A549 (cell line): ENCODE measurements at regions not wholly inside any gene's neighbourhood (a gene's known extent, or its start where the extent isn't known, plus 50 kb on each side); places are given as distances from the start of the nearest gene placed in this dataset.

Source experiments
- ATAC-seq, 2 experiments: fragments of 200-7000 bp in 1 of 2; fragments of >200 bp in 1 of 2; cut with Nextera tagmentation in 1 of 2; cut with Tn5 transposase in 1 of 2; 3 replicates each; pipeline versions ENCODE4 v1.8.0 to v1.9.1; 2018 to 2020; ENCODE audit warnings: mild to moderate bottlenecking in 1 of 2, moderate library complexity in 1 of 2
- CTCF ChIA-PET: fragments of 300-600 bp; sonication (Branson Sonifier 250); formaldehyde crosslinking; extraction: SDS; loops from one replicate; lab custom pipeline; 2021; ENCODE audit warnings: antibody characterized with exemption, inconsistent platforms; lab: Yijun Ruan, JAX
- POLR2A ChIA-PET: fragments of 350-600 bp; formaldehyde crosslinking; extraction: SDS; loops from one replicate; lab custom pipeline; 2021; ENCODE audit warnings: antibody characterized with exemption, inconsistent platforms; lab: Yijun Ruan, JAX
- DNase-seq, 2 experiments: peaks; one replicate each; pipeline versions ENCODE4 v3.0.0 to v3.0.0-alpha.2; 2011 to 2016; ENCODE audit warnings: low read depth in 1 of 2, low spot score in 1 of 2
- FAIRE-seq: peaks from 2 replicates; lab custom pipeline; 2011; peaks lifted over from hg19 to GRCh38; lab: Jason Lieb, UNC
- H3K27ac ChIP-seq, 2 experiments: fragments of >200 bp; sonication (Bioruptor Twin); formaldehyde crosslinking; 3 replicates each; pipeline ENCODE4 v1.5.1; 2016 to 2017
- H3K4me1 ChIP-seq: fragments of >200 bp; sonication (Bioruptor Twin); formaldehyde crosslinking; 3 replicates; pipeline ENCODE4 v1.6.1; 2016
- H3K4me2 ChIP-seq: fragments of >200 bp; sonication (Bioruptor Twin); formaldehyde crosslinking; 3 replicates; pipeline ENCODE4 v1.6.1; 2016
- H3K4me3 ChIP-seq: fragments of >200 bp; sonication (Bioruptor Twin); formaldehyde crosslinking; 3 replicates; pipeline ENCODE4 v1.5.1; 2016
- H3K9me3 ChIP-seq: fragments of >200 bp; sonication (Bioruptor Twin); formaldehyde crosslinking; 3 replicates; pipeline ENCODE4 v1.6.1; 2016
- CBX2 ChIP-seq: fragments of 200-600 bp; sonication (generic); IDR thresholded peaks from 2 replicates; pipeline ENCODE4 v1.6.1; 2016; ENCODE audit warnings: low read depth, mild to moderate bottlenecking, borderline replicate concordance
- CHD2 ChIP-seq: fragments of 150-350 bp; IDR thresholded peaks from 2 replicates; pipeline ENCODE4 v1.6.1; 2014; ENCODE audit warnings: low read length; ENCODE audit not compliant: partially characterized antibody
- FOXS1 ChIP-seq: fragments of 250-450 bp; sonication (Bioruptor Pico); IDR thresholded peaks from 2 replicates; pipeline ENCODE4 v1.5.0; 2020; ENCODE audit warnings: mild to moderate bottlenecking, moderate library complexity
- GATA3 ChIP-seq: IDR thresholded peaks from 2 replicates; pipeline ENCODE4 v1.6.1; 2012; ENCODE audit warnings: borderline replicate concordance
- HEYL ChIP-seq: fragments of 250-450 bp; sonication (Bioruptor Pico); IDR thresholded peaks from 2 replicates; pipeline ENCODE4 v1.8.0; 2021; ENCODE audit warnings: mild to moderate bottlenecking, moderate library complexity
- KDM1A ChIP-seq: fragments of 200-600 bp; sonication (generic); IDR thresholded peaks from 2 replicates; pipeline ENCODE4 v1.6.1; 2016; ENCODE audit warnings: low read depth, mild to moderate bottlenecking
- KDM5A ChIP-seq: fragments of 200-600 bp; sonication (generic); IDR thresholded peaks from 2 replicates; pipeline ENCODE4 v1.6.1; 2016; ENCODE audit warnings: antibody characterized with exemption, mild to moderate bottlenecking
- MAZ ChIP-seq: fragments of 150-350 bp; IDR thresholded peaks from 2 replicates; pipeline ENCODE4 v1.6.1; 2014; ENCODE audit warnings: antibody characterized with exemption, low read depth, low read length, borderline replicate concordance
- MYC ChIP-seq: IDR thresholded peaks from 2 replicates; pipeline ENCODE4 v1.6.1; 2012; ENCODE audit warnings: mild to moderate bottlenecking, inconsistent platforms, low read length, improper control_type of control experiment, borderline replicate concordance
- NFE2L2 ChIP-seq: fragments of 150-350 bp; conservative IDR thresholded peaks from 2 replicates; pipeline ENCODE4 v1.6.1; 2014; ENCODE audit warnings: low read length
- NR3C1 ChIP-seq: fragments of >200 bp; sonication (Bioruptor Twin); formaldehyde crosslinking; IDR thresholded peaks from 3 replicates; pipeline ENCODE4 v1.6.1; 2017
- PHF8 ChIP-seq: fragments of 200-600 bp; sonication (generic); IDR thresholded peaks from 2 replicates; pipeline ENCODE4 v1.6.1; 2016; ENCODE audit warnings: low read depth, mild to moderate bottlenecking, antibody characterized with exemption, moderate library complexity, borderline replicate concordance
- RARB ChIP-seq: fragments of 250-450 bp; sonication (Bioruptor Pico); IDR thresholded peaks from 2 replicates; pipeline ENCODE4 v1.8.0; 2021; ENCODE audit warnings: mild to moderate bottlenecking, moderate library complexity
- SREBF2 ChIP-seq: fragments of 450-650 bp; IDR thresholded peaks from 2 replicates; pipeline ENCODE4 v1.6.1; 2014; ENCODE audit warnings: mild to moderate bottlenecking, moderate library complexity
- TFCP2L1 ChIP-seq: fragments of 250-450 bp; sonication (Bioruptor Pico); IDR thresholded peaks from 2 replicates; pipeline ENCODE4 v1.5.0; 2021; ENCODE audit warnings: mild to moderate bottlenecking
- TP53 ChIP-seq: fragments of 250-450 bp; sonication (Bioruptor Pico); IDR thresholded peaks from 2 replicates; pipeline ENCODE4 v1.5.0; 2021; ENCODE audit warnings: mild to moderate bottlenecking, moderate library complexity
- ZFP36 ChIP-seq: fragments of 450-650 bp; IDR thresholded peaks from 2 replicates; pipeline ENCODE4 v1.6.1; 2014; ENCODE audit warnings: borderline replicate concordance; ENCODE audit not compliant: partially characterized antibody
- ZNF302 ChIP-seq: fragments of 250-450 bp; sonication (Bioruptor Pico); IDR thresholded peaks from 2 replicates; pipeline ENCODE4 v1.9.0; 2021; ENCODE audit warnings: inconsistent platforms, mild to moderate bottlenecking, moderate library complexity
- WGBS: methylation state at CpG from one replicate; pipeline ENCODE4 v1.1.6; 2017; ENCODE audit errors: missing lambda C conversion rate; 5-methylcytosine and 5-hydroxymethylcytosine counted together
- TF ChIP-seq, protein P1 (sequence below): fragments of 450-650 bp; IDR thresholded peaks from 2 replicates; pipeline ENCODE4 v1.6.1; 2014; ENCODE audit warnings: antibody characterized with exemption
- TF ChIP-seq, protein P2 (sequence below): IDR thresholded peaks from 2 replicates; pipeline ENCODE4 v1.6.1; 2012; ENCODE audit warnings: low read depth, borderline replicate concordance
- TF ChIP-seq, protein P3 (sequence below): fragments of >200 bp; sonication (Bioruptor Twin); formaldehyde crosslinking; IDR thresholded peaks from 2 replicates; pipeline ENCODE4 v1.6.1; 2016
- TF ChIP-seq, protein P4 (sequence below): IDR thresholded peaks from 2 replicates; pipeline ENCODE4 v1.6.1; 2012

DNA sequence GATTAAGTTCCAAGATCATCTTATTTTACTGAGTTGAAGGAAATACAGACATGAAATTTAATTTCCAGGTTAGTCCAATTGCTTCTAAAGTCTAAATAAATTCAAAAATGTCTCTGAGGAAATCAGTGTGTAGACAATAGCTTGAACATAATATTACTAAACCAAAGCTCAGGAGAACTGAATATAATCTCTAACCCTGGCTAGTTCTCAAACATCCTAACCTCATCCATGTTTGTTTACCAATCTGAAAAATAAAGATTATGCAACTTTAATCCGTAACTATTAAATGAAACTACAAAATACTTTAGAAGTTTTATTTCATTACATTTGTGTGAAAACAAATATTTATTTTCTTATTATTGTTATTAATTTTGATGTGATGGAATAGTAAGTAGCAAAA, 387.2 kb downstream of the TBC1D32 start:
- Histone ChIP-seq H3K4me3 (no peak overlapping the region), H3K9me3 (no peaks in the 10 kb centered on the region), H3K4me2 (no peak overlapping the region), H3K4me1 (no peaks in the 10 kb centered on the region), H3K27ac (no peak overlapping the region)
- no peak for DNase-seq
- no peak for FAIRE-seq
- CTCF ChIA-PET, result no interaction called here
- POLR2A ChIA-PET, result no interaction called here
- TF ChIP-seq PHF8 (no peak), TFCP2L1 (CRISPR knock-in tag) (no peak), FOXS1 (CRISPR knock-in tag) (no peak), MYC (no peak), TP53 (CRISPR knock-in tag) (no peak), RARB (no peak)
- TF ChIP-seq, protein P1, sequence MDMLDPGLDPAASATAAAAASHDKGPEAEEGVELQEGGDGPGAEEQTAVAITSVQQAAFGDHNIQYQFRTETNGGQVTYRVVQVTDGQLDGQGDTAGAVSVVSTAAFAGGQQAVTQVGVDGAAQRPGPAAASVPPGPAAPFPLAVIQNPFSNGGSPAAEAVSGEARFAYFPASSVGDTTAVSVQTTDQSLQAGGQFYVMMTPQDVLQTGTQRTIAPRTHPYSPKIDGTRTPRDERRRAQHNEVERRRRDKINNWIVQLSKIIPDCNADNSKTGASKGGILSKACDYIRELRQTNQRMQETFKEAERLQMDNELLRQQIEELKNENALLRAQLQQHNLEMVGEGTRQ, result no peak
- 0% methylated on average over 1 of the region's 1 CpG for WGBS
- no peak for ATAC-seq

DNA sequence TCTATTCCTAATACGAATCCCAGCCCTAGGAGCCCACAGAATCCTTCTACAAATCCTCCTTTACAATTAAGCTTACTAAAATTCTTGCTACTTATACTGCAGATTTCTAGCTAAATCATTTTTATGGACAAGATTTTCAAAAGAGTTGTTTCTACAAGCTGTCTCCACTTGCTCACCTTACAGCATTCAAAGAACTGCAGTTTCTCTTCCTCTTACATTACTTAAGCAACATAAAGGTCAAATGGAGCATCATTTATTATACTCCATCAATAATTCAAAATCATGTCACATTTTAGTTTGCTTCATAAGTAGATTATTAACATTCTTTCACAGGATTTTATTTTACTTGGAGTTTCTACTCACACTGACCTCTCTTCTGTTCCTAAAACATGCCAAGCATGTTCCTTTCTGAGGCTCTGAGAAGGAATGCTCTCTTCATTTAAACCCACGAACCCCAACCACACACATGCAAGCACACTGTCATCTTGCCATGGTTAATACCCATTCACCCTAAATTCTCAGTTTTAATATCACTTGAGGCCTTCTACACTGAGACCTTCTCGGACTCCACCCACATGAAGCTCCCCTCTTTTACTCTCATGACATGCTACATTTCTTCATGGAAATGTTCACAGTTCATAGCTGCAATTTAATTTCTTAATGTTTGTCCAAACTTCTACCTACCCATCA, 388.2 kb downstream of the TBC1D32 start:
- no peak overlapping the region for H3K4me2 ChIP-seq
- no peaks in the 10 kb centered on the region for H3K4me1 ChIP-seq
- H3K4me3 ChIP-seq, result no peak overlapping the region
- TF ChIP-seq PHF8 (no peak), KDM1A (no peak), NFE2L2 (no peak), MAZ (no peak), GATA3 (no peak), CBX2 (no peak), SREBF2 (no peak), HEYL (no peak), KDM5A (no peak), CHD2 (no peak), ZNF302 (CRISPR knock-in tag) (no peak), NR3C1 (no peak), RARB (no peak), ZFP36 (no peak)
- TF ChIP-seq, protein P2, sequence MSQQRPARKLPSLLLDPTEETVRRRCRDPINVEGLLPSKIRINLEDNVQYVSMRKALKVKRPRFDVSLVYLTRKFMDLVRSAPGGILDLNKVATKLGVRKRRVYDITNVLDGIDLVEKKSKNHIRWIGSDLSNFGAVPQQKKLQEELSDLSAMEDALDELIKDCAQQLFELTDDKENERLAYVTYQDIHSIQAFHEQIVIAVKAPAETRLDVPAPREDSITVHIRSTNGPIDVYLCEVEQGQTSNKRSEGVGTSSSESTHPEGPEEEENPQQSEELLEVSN, result no peak
- TF ChIP-seq, protein P3, sequence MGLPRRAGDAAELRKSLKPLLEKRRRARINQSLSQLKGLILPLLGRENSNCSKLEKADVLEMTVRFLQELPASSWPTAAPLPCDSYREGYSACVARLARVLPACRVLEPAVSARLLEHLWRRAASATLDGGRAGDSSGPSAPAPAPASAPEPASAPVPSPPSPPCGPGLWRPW, result no peak
- TF ChIP-seq, protein P4, sequence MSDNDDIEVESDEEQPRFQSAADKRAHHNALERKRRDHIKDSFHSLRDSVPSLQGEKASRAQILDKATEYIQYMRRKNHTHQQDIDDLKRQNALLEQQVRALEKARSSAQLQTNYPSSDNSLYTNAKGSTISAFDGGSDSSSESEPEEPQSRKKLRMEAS, result no peak
- TF ChIP-seq, protein P1, result no peak
- H3K27ac ChIP-seq, result no peak overlapping the region
- no peak for DNase-seq
- FAIRE-seq, result no peak
- ChIA-PET POLR2A (no interaction called here), CTCF (no interaction called here)
- 8% methylated on average over 3 of the region's 3 CpGs for WGBS
- no peak for ATAC-seq
- no peaks in the 10 kb centered on the region for H3K9me3 ChIP-seq
